A549 (cell line): ENCODE measurements at regions not wholly inside any gene's neighbourhood (a gene's known extent, or its start where the extent isn't known, plus 50 kb on each side); places are given as distances from the start of the nearest gene placed in this dataset.

Source experiments
- ATAC-seq, 2 experiments: fragments of 200-7000 bp in 1 of 2; fragments of >200 bp in 1 of 2; cut with Nextera tagmentation in 1 of 2; cut with Tn5 transposase in 1 of 2; 3 replicates each; pipeline versions ENCODE4 v1.8.0 to v1.9.1; 2018 to 2020; ENCODE audit warnings: mild to moderate bottlenecking in 1 of 2, moderate library complexity in 1 of 2
- CTCF ChIA-PET: fragments of 300-600 bp; sonication (Branson Sonifier 250); formaldehyde crosslinking; extraction: SDS; loops from one replicate; lab custom pipeline; 2021; ENCODE audit warnings: antibody characterized with exemption, inconsistent platforms; lab: Yijun Ruan, JAX
- POLR2A ChIA-PET: fragments of 350-600 bp; formaldehyde crosslinking; extraction: SDS; loops from one replicate; lab custom pipeline; 2021; ENCODE audit warnings: antibody characterized with exemption, inconsistent platforms; lab: Yijun Ruan, JAX
- DNase-seq, 2 experiments: peaks; one replicate each; pipeline versions ENCODE4 v3.0.0 to v3.0.0-alpha.2; 2011 to 2016; ENCODE audit warnings: low read depth in 1 of 2, low spot score in 1 of 2
- FAIRE-seq: peaks from 2 replicates; lab custom pipeline; 2011; peaks lifted over from hg19 to GRCh38; lab: Jason Lieb, UNC
- H3K27ac ChIP-seq, 2 experiments: fragments of >200 bp; sonication (Bioruptor Twin); formaldehyde crosslinking; 3 replicates each; pipeline ENCODE4 v1.5.1; 2016 to 2017
- H3K4me1 ChIP-seq: fragments of >200 bp; sonication (Bioruptor Twin); formaldehyde crosslinking; 3 replicates; pipeline ENCODE4 v1.6.1; 2016
- H3K4me2 ChIP-seq: fragments of >200 bp; sonication (Bioruptor Twin); formaldehyde crosslinking; 3 replicates; pipeline ENCODE4 v1.6.1; 2016
- H3K4me3 ChIP-seq: fragments of >200 bp; sonication (Bioruptor Twin); formaldehyde crosslinking; 3 replicates; pipeline ENCODE4 v1.5.1; 2016
- H3K9me3 ChIP-seq: fragments of >200 bp; sonication (Bioruptor Twin); formaldehyde crosslinking; 3 replicates; pipeline ENCODE4 v1.6.1; 2016
- BCL3 ChIP-seq: fragments of >200 bp; sonication (Bioruptor Twin); formaldehyde crosslinking; IDR thresholded peaks from 3 replicates; pipeline ENCODE4 v1.6.1; 2016
- CHD4 ChIP-seq: fragments of 200-600 bp; sonication (generic); IDR thresholded peaks from 2 replicates; pipeline ENCODE4 v1.6.1; 2016; ENCODE audit warnings: antibody characterized with exemption, mild to moderate bottlenecking, borderline replicate concordance
- EHMT2 ChIP-seq: fragments of 200-600 bp; sonication (generic); IDR thresholded peaks from 2 replicates; pipeline ENCODE4 v1.6.1; 2016; ENCODE audit warnings: antibody characterized with exemption, low read depth, mild to moderate bottlenecking, moderate library complexity
- ELK1 ChIP-seq: fragments of 150-350 bp; IDR thresholded peaks from 2 replicates; pipeline ENCODE4 v1.6.1; 2014; ENCODE audit warnings: low read depth, mild to moderate bottlenecking, low read length
- GATA3 ChIP-seq: IDR thresholded peaks from 2 replicates; pipeline ENCODE4 v1.6.1; 2012; ENCODE audit warnings: borderline replicate concordance
- HDAC2 ChIP-seq: fragments of 200-600 bp; sonication (generic); IDR thresholded peaks from 2 replicates; pipeline ENCODE4 v1.6.1; 2016
- HEYL ChIP-seq: fragments of 250-450 bp; sonication (Bioruptor Pico); IDR thresholded peaks from 2 replicates; pipeline ENCODE4 v1.8.0; 2021; ENCODE audit warnings: mild to moderate bottlenecking, moderate library complexity
- HOXB13 ChIP-seq: fragments of 250-450 bp; sonication (Bioruptor Pico); IDR thresholded peaks from 2 replicates; pipeline ENCODE4 v1.5.0; 2020; ENCODE audit warnings: low read depth, mild to moderate bottlenecking, moderate library complexity
- KDM5A ChIP-seq: fragments of 200-600 bp; sonication (generic); IDR thresholded peaks from 2 replicates; pipeline ENCODE4 v1.6.1; 2016; ENCODE audit warnings: antibody characterized with exemption, mild to moderate bottlenecking
- MAFK ChIP-seq: fragments of 450-650 bp; IDR thresholded peaks from 2 replicates; pipeline ENCODE4 v1.6.1; 2014; ENCODE audit not compliant: partially characterized antibody
- MYC ChIP-seq: IDR thresholded peaks from 2 replicates; pipeline ENCODE4 v1.6.1; 2012; ENCODE audit warnings: mild to moderate bottlenecking, inconsistent platforms, low read length, improper control_type of control experiment, borderline replicate concordance
- POLR2AphosphoS2 ChIP-seq: conservative IDR thresholded peaks from 2 replicates; pipeline ENCODE4 v1.6.1; 2012; ENCODE audit warnings: low read length, improper control_type of control experiment, inconsistent platforms
- RNF2 ChIP-seq: fragments of 200-600 bp; sonication (generic); IDR thresholded peaks from 2 replicates; pipeline ENCODE4 v1.6.1; 2016; ENCODE audit warnings: low read depth, mild to moderate bottlenecking, antibody characterized with exemption, moderate library complexity, borderline replicate concordance
- SREBF2 ChIP-seq: fragments of 450-650 bp; IDR thresholded peaks from 2 replicates; pipeline ENCODE4 v1.6.1; 2014; ENCODE audit warnings: mild to moderate bottlenecking, moderate library complexity
- ZSCAN20 ChIP-seq: fragments of 250-450 bp; sonication (Bioruptor Pico); IDR thresholded peaks from 2 replicates; pipeline ENCODE4 v1.8.0; 2022; ENCODE audit warnings: mild to moderate bottlenecking, moderate library complexity
- WGBS: methylation state at CpG from one replicate; pipeline ENCODE4 v1.1.6; 2017; ENCODE audit errors: missing lambda C conversion rate; 5-methylcytosine and 5-hydroxymethylcytosine counted together
- TF ChIP-seq, protein P1 (sequence below): fragments of 250-450 bp; sonication (Bioruptor Pico); IDR thresholded peaks from 2 replicates; pipeline ENCODE4 v1.5.0; 2020; ENCODE audit warnings: low read depth, mild to moderate bottlenecking, moderate library complexity
- TF ChIP-seq, protein P2 (sequence below): IDR thresholded peaks from 2 replicates; pipeline ENCODE4 v1.6.1; 2012
- TF ChIP-seq, protein P3 (sequence below): fragments of 200-600 bp; sonication (generic); IDR thresholded peaks from 2 replicates; pipeline ENCODE4 v1.6.1; 2016; ENCODE audit warnings: antibody characterized with exemption, mild to moderate bottlenecking, moderate library complexity

GRCh38 chr13:94920578-94920977 lies 208.2 kb upstream of the SOX21 start:
- H3K4me2 ChIP-seq = no peak overlapping the region
- H3K4me3 ChIP-seq = no peak overlapping the region
- TF ChIP-seq CHD4 (no peak), HEYL (CRISPR knock-in tag) (no peak)
- TF ChIP-seq, protein P1, sequence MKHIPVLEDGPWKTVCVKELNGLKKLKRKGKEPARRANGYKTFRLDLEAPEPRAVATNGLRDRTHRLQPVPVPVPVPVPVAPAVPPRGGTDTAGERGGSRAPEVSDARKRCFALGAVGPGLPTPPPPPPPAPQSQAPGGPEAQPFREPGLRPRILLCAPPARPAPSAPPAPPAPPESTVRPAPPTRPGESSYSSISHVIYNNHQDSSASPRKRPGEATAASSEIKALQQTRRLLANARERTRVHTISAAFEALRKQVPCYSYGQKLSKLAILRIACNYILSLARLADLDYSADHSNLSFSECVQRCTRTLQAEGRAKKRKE (CRISPR knock-in tag) = no peak
- TF ChIP-seq, all 56 proteins: peak for 0
- ChIA-PET CTCF (no interaction called here), POLR2A (no interaction called here)
- WGBS = 93% methylated on average over 2 of the region's 2 CpGs
- no peak for DNase-seq
- H3K4me1 ChIP-seq = no peaks in the 10 kb centered on the region
- H3K9me3 ChIP-seq = no peaks in the 10 kb centered on the region
- FAIRE-seq = no peak
- H3K27ac ChIP-seq = no peak overlapping the region
- ATAC-seq = no peak

DNA sequence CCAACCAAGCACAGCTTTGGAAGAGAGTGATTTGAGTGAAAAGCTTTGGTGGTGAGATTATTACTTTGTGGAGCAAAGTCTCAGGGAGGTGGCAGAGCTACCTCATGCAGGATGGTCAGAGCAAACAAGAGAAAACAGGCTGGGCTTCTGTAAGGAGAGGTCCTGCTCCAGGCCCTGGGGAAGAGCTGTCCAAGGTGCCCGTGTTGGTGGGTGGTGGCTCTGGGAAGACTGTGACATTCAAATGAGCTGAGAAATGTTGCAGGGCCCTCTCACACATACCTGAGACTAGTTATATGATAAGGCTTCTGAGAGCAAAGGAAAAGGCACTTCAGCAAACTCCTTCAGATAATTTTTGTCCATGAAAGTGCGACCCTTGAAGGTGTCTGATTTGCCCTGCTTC lies 205.5 kb upstream of the SOX21 start:
- CTCF ChIA-PET = no interaction called here
- ATAC-seq (no peak), DNase-seq (no peak)

GRCh38 chr13:94914895-94915294 lies 202.6 kb upstream of the SOX21 start:
- FAIRE-seq (no peak), ATAC-seq (no peak), DNase-seq (no peak)
- no peak overlapping the region for H3K4me2 ChIP-seq
- no peak overlapping the region for H3K4me3 ChIP-seq
- no peaks in the 10 kb centered on the region for H3K9me3 ChIP-seq
- H3K4me1 ChIP-seq = no peaks in the 10 kb centered on the region
- ChIA-PET CTCF (no interaction called here), POLR2A (no interaction called here)
- 0% methylated on average over 1 of the region's 1 CpG for WGBS
- H3K27ac ChIP-seq = no peak overlapping the region
- no peak for TF ChIP-seq MYC
- TF ChIP-seq, protein P2, sequence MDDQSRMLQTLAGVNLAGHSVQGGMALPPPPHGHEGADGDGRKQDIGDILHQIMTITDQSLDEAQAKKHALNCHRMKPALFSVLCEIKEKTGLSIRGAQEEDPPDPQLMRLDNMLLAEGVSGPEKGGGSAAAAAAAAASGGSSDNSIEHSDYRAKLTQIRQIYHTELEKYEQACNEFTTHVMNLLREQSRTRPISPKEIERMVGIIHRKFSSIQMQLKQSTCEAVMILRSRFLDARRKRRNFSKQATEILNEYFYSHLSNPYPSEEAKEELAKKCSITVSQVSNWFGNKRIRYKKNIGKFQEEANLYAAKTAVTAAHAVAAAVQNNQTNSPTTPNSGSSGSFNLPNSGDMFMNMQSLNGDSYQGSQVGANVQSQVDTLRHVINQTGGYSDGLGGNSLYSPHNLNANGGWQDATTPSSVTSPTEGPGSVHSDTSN = no peak
- no peak for TF ChIP-seq EHMT2
- no peak for TF ChIP-seq SREBF2
- TF ChIP-seq ZSCAN20 = no peak
- TF ChIP-seq MAFK = no peak
- no peak for TF ChIP-seq BCL3
- TF ChIP-seq GATA3 = no peak
- TF ChIP-seq KDM5A = no peak
- no peak for TF ChIP-seq RNF2
- TF ChIP-seq POLR2AphosphoS2 = no peak
- TF ChIP-seq, protein P1 (CRISPR knock-in tag) = no peak
- TF ChIP-seq, protein P3, sequence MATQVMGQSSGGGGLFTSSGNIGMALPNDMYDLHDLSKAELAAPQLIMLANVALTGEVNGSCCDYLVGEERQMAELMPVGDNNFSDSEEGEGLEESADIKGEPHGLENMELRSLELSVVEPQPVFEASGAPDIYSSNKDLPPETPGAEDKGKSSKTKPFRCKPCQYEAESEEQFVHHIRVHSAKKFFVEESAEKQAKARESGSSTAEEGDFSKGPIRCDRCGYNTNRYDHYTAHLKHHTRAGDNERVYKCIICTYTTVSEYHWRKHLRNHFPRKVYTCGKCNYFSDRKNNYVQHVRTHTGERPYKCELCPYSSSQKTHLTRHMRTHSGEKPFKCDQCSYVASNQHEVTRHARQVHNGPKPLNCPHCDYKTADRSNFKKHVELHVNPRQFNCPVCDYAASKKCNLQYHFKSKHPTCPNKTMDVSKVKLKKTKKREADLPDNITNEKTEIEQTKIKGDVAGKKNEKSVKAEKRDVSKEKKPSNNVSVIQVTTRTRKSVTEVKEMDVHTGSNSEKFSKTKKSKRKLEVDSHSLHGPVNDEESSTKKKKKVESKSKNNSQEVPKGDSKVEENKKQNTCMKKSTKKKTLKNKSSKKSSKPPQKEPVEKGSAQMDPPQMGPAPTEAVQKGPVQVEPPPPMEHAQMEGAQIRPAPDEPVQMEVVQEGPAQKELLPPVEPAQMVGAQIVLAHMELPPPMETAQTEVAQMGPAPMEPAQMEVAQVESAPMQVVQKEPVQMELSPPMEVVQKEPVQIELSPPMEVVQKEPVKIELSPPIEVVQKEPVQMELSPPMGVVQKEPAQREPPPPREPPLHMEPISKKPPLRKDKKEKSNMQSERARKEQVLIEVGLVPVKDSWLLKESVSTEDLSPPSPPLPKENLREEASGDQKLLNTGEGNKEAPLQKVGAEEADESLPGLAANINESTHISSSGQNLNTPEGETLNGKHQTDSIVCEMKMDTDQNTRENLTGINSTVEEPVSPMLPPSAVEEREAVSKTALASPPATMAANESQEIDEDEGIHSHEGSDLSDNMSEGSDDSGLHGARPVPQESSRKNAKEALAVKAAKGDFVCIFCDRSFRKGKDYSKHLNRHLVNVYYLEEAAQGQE = no peak
- TF ChIP-seq ELK1 = no peak
- TF ChIP-seq HDAC2 = no peak

More for the DNA sequence above, 205.5 kb upstream of the SOX21 start:
- H3K4me2 ChIP-seq = no peak overlapping the region
- no peak for FAIRE-seq
- H3K27ac ChIP-seq = no peak overlapping the region
- TF ChIP-seq, protein P3 = peak; percentile 74
- TF ChIP-seq HOXB13 = no peak
- TF ChIP-seq, all 56 proteins: peak for 1
- Histone ChIP-seq H3K4me1 (no peaks in the 10 kb centered on the region), H3K4me3 (no peak overlapping the region), H3K9me3 (no peaks in the 10 kb centered on the region)
- POLR2A ChIA-PET = no interaction called here
- WGBS = 34% methylated on average over 2 of the region's 2 CpGs
